HG02981 (cell line): ENCODE measurements at regions not wholly inside any gene's neighbourhood (a gene's known extent, or its start where the extent isn't known, plus 50 kb on each side); places are given as distances from the start of the nearest gene placed in this dataset.

Source experiments
- ATAC-seq: cut with Tn5 transposase; IDR thresholded peaks from one replicate; pipeline ENCODE4 v1.9.1; 2021; ENCODE audit warnings: mild to moderate bottlenecking, moderate library complexity; ENCODE audit not compliant: unreplicated experiment

GRCh38 chr14:96931751-96932150 lies 134.6 kb downstream of the VRK1 start:
- ATAC-seq, result no peak

- ATAC-seq, result no peak
These were observed 137.6 kb downstream of the VRK1 start for GRCh38 chr14:96934638-96935330.

DNA sequence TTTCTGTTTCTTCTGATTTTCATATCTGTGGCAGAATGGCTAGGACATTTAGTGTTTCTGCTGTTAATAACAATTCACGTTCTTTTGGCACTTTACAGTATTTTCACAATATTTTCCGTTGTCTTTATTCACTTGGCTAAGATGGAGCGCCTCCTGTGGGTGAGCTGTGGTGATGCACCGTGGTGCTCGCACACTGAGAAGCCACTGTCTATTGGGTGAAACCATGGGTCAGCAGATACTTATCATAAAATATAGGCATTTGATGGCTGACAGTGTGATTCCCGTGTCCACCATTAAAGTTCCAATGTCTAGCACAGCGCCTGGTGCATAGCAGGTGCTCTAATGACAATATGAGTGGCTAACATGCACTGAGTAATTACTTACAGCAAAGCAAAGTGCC lies 141.8 kb downstream of the VRK1 start:
- ATAC-seq, result no peak

DNA sequence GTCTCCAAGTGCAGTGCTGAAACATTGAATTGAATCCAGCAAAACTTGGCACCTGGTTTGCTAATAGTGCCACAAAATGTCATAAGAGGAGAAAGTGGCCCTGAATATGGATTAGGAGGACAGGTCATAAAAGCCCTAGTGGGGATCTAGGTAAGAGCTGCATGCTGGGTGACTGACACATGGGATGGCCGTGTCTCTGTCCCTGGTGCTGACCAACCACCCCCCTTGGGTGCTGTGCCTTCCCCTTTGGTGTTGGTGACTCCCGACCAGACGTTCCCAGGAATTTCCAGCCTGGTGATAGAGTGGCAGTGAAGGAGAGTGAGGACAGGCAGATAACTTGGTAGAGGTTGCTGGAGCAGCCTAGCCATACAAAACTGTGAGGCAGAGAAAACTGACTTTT lies 142.8 kb downstream of the VRK1 start:
- no peak for ATAC-seq

DNA sequence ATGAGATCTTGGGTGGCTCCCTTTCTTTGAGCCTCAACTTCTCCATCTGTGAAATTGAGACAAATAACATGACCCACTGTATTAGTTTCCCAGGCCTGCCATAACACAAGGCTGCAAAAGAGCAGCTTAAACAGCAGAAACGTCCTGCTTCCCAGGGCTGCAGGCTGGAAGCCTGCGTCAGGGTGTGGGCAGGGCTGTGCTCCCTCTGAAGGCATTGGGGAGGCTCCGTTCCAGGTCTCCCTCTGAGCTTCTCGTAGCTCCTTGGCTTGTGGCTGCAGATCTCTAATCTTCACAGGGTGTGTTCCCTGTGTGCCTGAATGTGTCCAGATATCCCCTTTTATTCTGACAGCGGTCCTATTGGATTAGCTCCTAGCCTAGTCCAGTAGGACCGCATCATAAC lies 147.1 kb downstream of the VRK1 start:
- ATAC-seq, result no peak

- ATAC-seq, result no peak
These were observed 148.5 kb downstream of the VRK1 start for GRCh38 chr14:96945721-96946120.

DNA sequence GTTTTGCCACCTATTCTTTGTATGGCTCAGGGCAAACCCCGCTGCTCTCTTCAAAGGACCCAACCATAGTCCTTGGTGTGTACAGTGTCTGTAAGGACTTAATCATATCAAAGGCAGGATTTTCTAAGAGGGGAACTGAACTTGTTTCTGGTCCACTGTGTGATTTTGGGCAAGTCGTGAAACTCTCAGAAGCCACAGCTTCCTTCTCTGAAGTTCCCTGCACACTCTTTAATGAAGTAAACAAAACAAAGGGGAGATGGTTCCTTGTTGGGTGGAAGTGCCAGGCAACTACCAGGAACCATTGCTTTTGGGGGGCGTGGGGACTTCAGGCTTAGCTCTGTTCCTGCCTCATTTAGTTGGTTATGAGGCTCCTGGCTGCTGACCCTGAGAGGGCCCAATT lies 152.4 kb downstream of the VRK1 start:
- no peak for ATAC-seq

DNA sequence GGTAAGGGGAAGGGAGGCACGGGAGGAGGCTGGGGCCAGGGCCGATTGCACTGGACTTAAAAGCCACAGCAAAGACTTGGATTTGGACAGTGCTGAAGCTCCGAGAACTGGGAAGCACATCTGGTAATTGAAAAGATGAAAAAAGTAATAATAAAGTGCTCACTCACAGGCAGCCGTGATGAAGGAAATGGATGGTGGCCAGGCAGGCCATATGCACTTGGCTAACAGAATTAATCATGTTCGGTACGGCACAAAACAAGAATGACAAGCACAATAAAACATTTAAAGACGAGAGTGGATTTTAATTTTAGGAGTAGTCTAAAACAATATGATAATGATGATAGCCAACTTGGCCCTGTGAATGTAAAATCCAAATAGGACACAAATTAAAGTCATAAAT lies 154.3 kb downstream of the VRK1 start:
- ATAC-seq, result no peak

- no peak for ATAC-seq
These were observed 156.1 kb downstream of the VRK1 start for GRCh38 chr14:96953087-96953874.

GRCh38 chr14:96953875-96954185 lies 156.6 kb downstream of the VRK1 start:
- ATAC-seq, result no peak

- ATAC-seq, result no peak
These were observed 159.5 kb downstream of the VRK1 start for GRCh38 chr14:96956464-96957239.

DNA sequence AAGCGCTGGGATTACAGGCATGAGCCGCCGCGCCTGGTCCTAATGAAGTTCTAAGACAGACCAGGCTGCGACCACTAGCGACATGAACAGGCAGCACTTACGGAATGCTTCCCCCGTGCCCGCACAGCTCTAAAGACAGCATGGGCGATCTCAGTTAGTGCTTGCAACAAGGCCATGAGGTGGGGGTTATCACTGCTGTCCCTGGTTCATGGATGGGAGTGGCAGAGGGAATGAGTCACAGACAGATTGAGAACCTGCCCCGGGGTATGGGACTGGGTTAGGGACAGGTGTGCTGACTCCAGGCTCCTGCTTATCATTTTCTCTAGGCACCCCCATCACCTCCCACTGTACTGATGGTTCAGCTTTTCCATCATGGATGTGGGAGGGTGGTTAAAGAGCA lies 160.9 kb downstream of the VRK1 start:
- ATAC-seq, result no peak

DNA sequence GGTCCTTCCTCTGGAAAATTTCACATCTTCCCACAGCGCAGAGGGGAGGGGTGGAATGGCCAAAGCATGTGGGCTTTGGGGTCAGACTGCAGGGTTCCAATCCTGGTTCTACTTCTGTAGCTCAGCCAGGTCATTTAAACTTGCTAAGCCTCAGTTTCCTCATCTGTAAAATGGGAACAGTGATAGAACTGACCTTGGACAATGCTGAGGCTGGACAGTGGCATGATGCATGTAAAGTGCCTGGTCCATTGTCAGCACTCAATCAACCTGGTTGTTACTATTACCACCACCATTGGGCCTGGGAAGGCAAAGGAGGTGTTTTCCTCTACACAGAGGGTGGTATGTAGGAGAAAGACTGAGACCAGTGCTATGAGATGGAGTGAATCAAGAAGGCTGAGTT lies 162.8 kb downstream of the VRK1 start:
- ATAC-seq, result no peak

- no peak for ATAC-seq
These were observed 163.5 kb downstream of the VRK1 start for GRCh38 chr14:96960598-96961116.

- ATAC-seq, result no peak
These were observed 164.7 kb downstream of the VRK1 start for GRCh38 chr14:96961895-96962294.

DNA sequence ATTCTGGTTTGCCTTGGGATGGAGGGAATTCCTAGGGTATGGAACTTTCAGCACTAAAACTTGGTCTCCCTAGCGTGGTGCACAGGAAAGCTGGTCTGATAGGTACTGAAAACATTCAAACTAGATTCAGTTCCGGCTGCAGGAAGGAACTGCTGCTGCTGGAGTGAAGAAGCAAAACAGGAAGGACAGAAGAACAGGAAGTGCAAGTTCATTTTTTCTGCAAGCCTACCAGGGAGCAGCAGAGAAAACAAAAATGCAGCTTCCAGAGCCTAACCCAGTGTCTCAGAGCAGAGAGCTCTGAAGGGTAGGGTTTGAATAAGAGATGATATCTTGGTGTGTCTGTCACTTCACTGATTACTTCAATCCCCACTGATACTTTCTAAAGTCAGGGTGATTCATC lies 165.2 kb downstream of the VRK1 start:
- no peak for ATAC-seq

DNA sequence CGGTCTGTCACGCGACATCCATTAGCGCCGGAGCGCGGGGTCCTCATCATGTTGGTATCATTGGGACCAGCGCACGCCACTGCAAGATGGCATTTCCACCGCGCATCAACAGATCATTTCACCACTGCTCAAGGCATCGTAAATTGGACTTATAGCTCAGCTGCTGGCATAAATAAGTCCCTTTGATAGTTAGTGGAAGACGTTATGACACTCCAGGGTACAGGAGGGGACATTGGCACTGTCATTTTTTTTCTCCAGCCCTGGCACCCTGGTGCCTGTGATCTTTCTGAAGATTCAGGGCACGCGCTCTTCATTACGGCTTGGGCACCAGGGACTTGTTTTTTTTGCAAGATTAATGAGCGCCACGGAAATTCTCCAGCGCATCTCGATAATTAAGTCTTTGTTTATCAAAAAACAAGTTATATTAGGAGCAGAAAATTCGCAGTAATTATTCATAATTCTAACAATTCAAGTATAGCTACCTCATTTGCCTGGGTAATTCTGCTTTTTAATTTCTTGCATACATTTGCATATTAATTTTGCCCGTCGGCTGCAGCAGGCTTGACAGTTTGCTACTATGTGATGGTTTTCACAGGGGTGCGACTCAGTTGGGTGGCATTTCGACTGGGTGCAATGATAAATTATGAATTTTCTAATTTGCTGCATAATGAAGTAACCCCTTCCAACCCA lies 167.7 kb downstream of the VRK1 start:
- no peak for ATAC-seq

DNA sequence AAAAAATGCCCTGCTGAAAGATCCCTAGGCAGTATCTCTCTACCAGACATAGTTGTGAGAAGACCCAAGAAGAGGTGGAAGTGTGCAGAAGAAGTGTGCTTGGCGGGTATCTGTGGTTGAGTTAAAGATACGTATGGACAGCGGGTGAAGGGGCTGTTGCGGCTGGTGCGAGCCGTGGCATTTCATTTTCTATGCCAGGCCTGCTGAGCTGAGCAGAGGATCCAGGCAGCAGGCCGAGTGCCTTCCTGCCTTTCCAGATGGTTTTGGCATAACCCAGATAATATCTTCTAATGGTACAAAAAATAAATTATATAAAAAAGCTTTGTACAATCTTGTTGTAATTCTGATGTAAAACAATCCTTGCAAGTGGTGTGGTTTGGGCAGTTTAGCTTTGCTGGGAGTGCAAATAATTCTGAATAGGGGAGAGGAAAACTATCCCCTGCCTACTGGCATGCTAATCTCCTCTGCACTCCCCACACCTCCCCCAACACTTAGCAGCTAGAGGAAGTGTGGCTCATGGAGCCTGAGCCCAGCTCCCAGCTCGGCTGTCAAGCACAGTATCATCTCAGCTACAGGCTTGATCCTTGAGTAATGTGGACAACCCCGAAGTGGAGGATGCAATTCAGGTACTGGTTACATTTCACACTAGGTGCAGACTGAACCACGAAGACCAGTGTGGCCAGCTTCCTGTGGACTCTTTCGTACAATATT lies 168.9 kb downstream of the VRK1 start:
- ATAC-seq, result no peak

DNA sequence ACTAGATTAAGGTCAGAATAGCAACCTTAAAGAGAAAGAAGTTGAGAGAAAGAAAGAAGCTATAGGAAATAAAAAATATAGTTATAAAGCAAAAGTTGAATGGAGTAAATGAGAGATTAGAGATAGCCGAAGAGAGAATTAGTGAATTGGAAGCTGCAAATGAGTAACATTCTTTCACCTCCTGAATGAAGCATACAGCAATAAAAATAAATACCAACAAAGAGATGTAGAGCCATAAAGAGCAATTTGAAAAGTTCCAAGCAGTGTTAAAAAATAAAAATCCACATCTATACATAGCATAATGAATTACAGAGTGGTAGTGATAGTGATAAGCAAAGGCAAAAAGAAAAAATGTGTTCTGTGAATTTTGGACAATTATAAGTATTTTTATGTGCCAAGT lies 177.9 kb downstream of the VRK1 start:
- no peak for ATAC-seq

- ATAC-seq, result no peak
These were observed 181.5 kb downstream of the VRK1 start for GRCh38 chr14:96978525-96979272.
